ENCODE measurements at regions not wholly inside any gene's neighbourhood (a gene's known extent, or its start where the extent isn't known, plus 50 kb on each side); places are given as distances from the start of the nearest gene placed in this dataset.

DNA sequence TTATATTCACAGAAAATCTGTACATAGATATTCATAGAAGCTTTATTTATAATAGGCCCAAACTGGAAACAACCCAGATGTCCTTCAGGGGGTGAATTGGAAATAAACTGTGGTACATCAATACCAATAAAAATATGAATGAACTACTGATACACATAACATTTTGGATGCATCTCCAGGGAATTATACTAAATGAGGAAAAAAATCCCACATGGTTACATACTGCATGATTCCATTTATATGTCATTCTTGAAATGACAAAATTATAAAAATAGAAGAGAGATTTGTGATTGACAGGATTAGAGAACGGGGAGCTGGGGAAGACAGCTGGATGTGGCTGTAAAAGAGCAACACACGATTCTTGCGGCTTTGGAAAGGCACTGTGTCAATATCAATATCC, 435.0 kb downstream of the TMEM182 start:
- TF ChIP-seq POLR2A (IDR thresholded peaks at IDR 0.05): no peak
- TF ChIP-seq, protein P1, sequence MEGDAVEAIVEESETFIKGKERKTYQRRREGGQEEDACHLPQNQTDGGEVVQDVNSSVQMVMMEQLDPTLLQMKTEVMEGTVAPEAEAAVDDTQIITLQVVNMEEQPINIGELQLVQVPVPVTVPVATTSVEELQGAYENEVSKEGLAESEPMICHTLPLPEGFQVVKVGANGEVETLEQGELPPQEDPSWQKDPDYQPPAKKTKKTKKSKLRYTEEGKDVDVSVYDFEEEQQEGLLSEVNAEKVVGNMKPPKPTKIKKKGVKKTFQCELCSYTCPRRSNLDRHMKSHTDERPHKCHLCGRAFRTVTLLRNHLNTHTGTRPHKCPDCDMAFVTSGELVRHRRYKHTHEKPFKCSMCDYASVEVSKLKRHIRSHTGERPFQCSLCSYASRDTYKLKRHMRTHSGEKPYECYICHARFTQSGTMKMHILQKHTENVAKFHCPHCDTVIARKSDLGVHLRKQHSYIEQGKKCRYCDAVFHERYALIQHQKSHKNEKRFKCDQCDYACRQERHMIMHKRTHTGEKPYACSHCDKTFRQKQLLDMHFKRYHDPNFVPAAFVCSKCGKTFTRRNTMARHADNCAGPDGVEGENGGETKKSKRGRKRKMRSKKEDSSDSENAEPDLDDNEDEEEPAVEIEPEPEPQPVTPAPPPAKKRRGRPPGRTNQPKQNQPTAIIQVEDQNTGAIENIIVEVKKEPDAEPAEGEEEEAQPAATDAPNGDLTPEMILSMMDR (IDR thresholded peaks at IDR 0.05): no peak
